NOMO-1 treated with DMSO at 0.1 percent for 48 hours (cell line): ENCODE measurements at regions not wholly inside any gene's neighbourhood (a gene's known extent, or its start where the extent isn't known, plus 50 kb on each side); places are given as distances from the start of the nearest gene placed in this dataset.

Experiments used
- DNase-seq: peaks from one replicate; lab custom pipeline; 2025; ENCODE audit not compliant: unreplicated experiment; lab: John Stamatoyannopoulos, UW

DNA sequence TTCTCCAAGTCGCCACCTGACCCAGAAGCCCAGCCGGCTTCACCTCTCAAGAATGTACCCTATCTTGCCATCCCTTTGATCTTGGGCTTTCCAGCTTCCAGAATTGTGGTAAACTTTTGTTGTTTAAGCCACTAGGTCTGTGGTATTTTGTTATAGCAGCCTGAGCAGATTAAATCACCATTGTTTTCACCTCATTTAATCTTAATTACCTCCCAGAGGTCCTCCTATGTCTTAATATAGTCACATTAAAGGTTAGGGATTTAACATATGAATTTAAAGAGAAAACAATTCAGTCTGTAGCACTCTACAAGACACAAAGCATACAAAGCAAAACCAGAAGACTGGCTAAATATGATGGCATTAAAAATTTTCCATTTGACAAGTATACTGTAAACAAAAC is 123.4 kb upstream of the CADM2 start:
- no peak for DNase-seq

DNA sequence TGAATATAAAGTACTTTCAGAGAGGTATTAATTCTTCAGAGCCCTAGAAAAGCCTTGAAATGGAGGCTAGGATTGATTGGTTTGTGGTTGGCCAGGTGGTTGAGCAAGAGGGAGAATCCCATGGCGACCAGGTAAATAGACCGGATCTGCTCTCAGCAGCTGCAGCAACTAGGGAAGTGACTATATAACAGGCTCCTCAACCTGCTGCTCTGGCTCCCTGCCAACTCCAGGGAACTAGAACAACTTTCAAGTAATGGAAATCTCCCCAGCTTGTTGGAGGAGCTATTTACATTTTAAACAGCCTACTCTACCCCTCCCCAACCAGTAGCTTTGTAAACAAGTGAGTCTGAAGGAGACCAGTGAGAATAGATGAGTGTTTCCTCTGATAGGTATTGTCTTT is 121.8 kb upstream of the CADM2 start:
- DNase-seq = no peak

GRCh38 chr3:84877092-84877491 is 81.7 kb upstream of the CADM2 start:
- DNase-seq = no peak

- no peak for DNase-seq
These were observed 77.5 kb upstream of the CADM2 start for GRCh38 chr3:84881288-84881687.

- no peak for DNase-seq
These were observed 73.4 kb upstream of the CADM2 start for GRCh38 chr3:84885199-84885882.

DNA sequence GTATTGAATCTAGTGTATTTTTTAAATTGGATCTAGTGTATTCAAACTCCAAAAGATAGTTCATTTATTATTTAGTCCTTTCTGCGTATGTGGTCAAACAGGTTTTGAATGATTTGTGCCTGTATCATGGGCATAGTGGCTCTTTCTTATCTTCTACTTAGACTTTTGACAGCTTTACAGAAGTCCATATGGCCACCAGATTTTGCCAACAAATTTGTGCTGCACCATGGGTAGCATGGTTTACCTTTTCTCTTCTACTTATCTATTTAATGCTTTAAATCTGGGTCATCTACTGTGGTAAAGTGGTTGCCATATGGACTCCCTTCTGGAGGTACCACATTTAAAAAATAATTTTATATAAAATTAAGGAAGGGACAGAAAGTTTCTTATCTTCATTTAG is 66.9 kb upstream of the CADM2 start:
- no peak for DNase-seq

DNA sequence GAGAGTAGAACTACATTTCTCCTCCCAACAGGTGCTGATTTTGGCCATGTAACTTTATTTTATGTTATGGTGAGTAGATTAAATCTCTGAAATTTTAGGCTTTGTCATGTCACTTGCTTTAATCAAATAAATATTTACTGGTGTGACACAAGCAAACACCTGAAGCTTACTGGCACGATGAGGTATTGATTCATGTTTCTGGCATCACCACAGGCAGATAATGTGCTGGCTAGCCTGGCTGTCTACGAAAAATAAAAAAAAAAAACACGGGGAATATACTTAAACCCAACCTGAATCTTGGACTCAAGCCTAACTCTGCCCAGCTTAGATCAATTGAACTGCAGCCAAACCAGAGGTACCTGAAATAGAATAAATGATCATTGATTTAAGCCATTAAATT is 65.6 kb upstream of the CADM2 start:
- DNase-seq = no peak

GRCh38 chr3:84904212-84904611 is 54.6 kb upstream of the CADM2 start:
- no peak for DNase-seq

- no peak for DNase-seq
These were observed 53.8 kb upstream of the CADM2 start for GRCh38 chr3:84904816-84905555.

- no peak for DNase-seq
These were observed 53.3 kb upstream of the CADM2 start for GRCh38 chr3:84905556-84905920.

- no peak for DNase-seq
These were observed 52.7 kb upstream of the CADM2 start for GRCh38 chr3:84906065-84906464.
